Activated T-helper 9 cell treated with anti-CD3 and anti-CD28 coated beads, Interleukin-2, amount 50 U/mL, for 16 hours (primary cell): ENCODE measurements at regions not wholly inside any gene's neighbourhood (a gene's known extent, or its start where the extent isn't known, plus 50 kb on each side); places are given as distances from the start of the nearest gene placed in this dataset.
"Not testable (repeated sequence)": the region's sequence is repeated elsewhere in the genome, so short reads cannot be mapped to it uniquely, and the experiment has no call there.

Experiments used
- DNase-seq: peaks from one replicate; pipeline ENCODE4 v3.0.0-alpha.2; 2020; ENCODE audit warnings: low read depth

- no peak for DNase-seq
Measured at GRCh38 chr6:14762077-14762476, 483.8 kb upstream of the JARID2 start.

GRCh38 chr6:14763139-14763538 is 482.7 kb upstream of the JARID2 start:
- no peak for DNase-seq

GRCh38 chr6:14763616-14764015 is 482.3 kb upstream of the JARID2 start:
- DNase-seq, result no peak

- DNase-seq, result no peak
Measured at GRCh38 chr6:14765106-14765505, 480.8 kb upstream of the JARID2 start.

- DNase-seq, result no peak
Measured at GRCh38 chr6:14765721-14766390, 480.0 kb upstream of the JARID2 start.

- no peak for DNase-seq
Measured at GRCh38 chr6:14766391-14766994, 479.4 kb upstream of the JARID2 start.

- no peak for DNase-seq
Measured at GRCh38 chr6:14767226-14767625, 478.6 kb upstream of the JARID2 start.

- no peak for DNase-seq
Measured at GRCh38 chr6:14770040-14770439, 475.8 kb upstream of the JARID2 start.

- DNase-seq, result no peak
Measured at GRCh38 chr6:14770572-14770971, 475.3 kb upstream of the JARID2 start.

- DNase-seq, result no peak
Measured at GRCh38 chr6:14771016-14771415, 474.9 kb upstream of the JARID2 start.

- no peak for DNase-seq
Measured at GRCh38 chr6:14772188-14772587, 473.7 kb upstream of the JARID2 start.

- DNase-seq, result no peak
Measured at GRCh38 chr6:14775528-14775927, 470.3 kb upstream of the JARID2 start.

- DNase-seq, result no peak
Measured at GRCh38 chr6:14776307-14776706, 469.6 kb upstream of the JARID2 start.

GRCh38 chr6:14781772-14782525 is 463.9 kb upstream of the JARID2 start:
- no peak for DNase-seq

GRCh38 chr6:14782921-14783464 is 462.9 kb upstream of the JARID2 start:
- not testable (repeated sequence) for DNase-seq

- no peak for DNase-seq
Measured at GRCh38 chr6:14783594-14783993, 462.3 kb upstream of the JARID2 start.

GRCh38 chr6:14784596-14785492 is 461.0 kb upstream of the JARID2 start:
- DNase-seq, result no peak

GRCh38 chr6:14785493-14785790 is 460.4 kb upstream of the JARID2 start:
- no peak for DNase-seq

GRCh38 chr6:14786008-14786407 is 459.9 kb upstream of the JARID2 start:
- DNase-seq, result no peak

GRCh38 chr6:14786455-14786854 is 459.4 kb upstream of the JARID2 start:
- no peak for DNase-seq

- no peak for DNase-seq
Measured at GRCh38 chr6:14787250-14787649, 458.6 kb upstream of the JARID2 start.

GRCh38 chr6:14787677-14788076 is 458.2 kb upstream of the JARID2 start:
- no peak for DNase-seq
